NCI-H2171 (cell line): ENCODE measurements at regions not wholly inside any gene's neighbourhood (a gene's known extent, or its start where the extent isn't known, plus 50 kb on each side); places are given as distances from the start of the nearest gene placed in this dataset.
"Not testable (repeated sequence)": the region's sequence is repeated elsewhere in the genome, so short reads cannot be mapped to it uniquely, and the experiment has no call there.

Source experiments
- DNase-seq: peaks from one replicate; lab custom pipeline; 2025; lab: John Stamatoyannopoulos, UW

GRCh38 chrX:115968436-115969252 lies 201.9 kb upstream of the AGTR2 start:
- DNase-seq, result peak; percentile 78

GRCh38 chrX:115970718-115971117 lies 199.8 kb upstream of the AGTR2 start:
- DNase-seq, result no peak

- DNase-seq, result no peak
Observed at GRCh38 chrX:115972717-115973116, 197.8 kb upstream of the AGTR2 start.

GRCh38 chrX:115978068-115978467 lies 192.5 kb upstream of the AGTR2 start:
- no peak for DNase-seq

- DNase-seq, result not testable (repeated sequence)
Observed at GRCh38 chrX:115983148-115983547, 187.4 kb upstream of the AGTR2 start.

- not testable (repeated sequence) for DNase-seq
Observed at GRCh38 chrX:115987464-115987863, 183.1 kb upstream of the AGTR2 start.

GRCh38 chrX:115988825-115989224 lies 181.7 kb upstream of the AGTR2 start:
- DNase-seq, result no peak

- no peak for DNase-seq
Observed at GRCh38 chrX:115989686-115990085, 180.9 kb upstream of the AGTR2 start.

GRCh38 chrX:116009346-116009745 lies 161.2 kb upstream of the AGTR2 start:
- no peak for DNase-seq

- DNase-seq, result no peak
Observed at GRCh38 chrX:116009861-116010710, 160.5 kb upstream of the AGTR2 start.

GRCh38 chrX:116010939-116011338 lies 159.6 kb upstream of the AGTR2 start:
- no peak for DNase-seq

- DNase-seq, result no peak
Observed at GRCh38 chrX:116031331-116031730, 139.2 kb upstream of the AGTR2 start.
